ENCODE measurements at regions not wholly inside any gene's neighbourhood (a gene's known extent, or its start where the extent isn't known, plus 50 kb on each side); places are given as distances from the start of the nearest gene placed in this dataset.

DNA sequence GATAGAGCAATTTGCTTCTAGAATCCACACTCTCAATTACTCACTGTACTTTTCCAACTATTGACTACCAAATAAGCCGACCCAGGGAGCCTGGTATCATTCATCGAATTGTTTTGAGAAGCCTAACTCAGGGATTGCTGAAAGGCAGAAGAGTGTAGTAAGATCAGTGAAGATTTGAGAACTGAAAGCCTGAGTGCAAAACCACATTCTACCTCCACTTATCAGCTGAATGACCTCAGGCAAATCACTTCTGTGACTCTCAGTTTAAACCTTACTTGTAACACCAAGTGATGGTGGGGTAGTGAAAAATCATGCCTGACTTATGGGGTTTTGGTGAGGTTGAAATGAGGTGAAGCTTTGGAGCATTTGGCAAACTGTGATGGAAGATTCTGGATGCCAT lies 126.1 kb upstream of the MAX start:
- peaks cover 6% of the 10 kb centered on the region for H3K27me3 Mint-ChIP-seq (ENCODE audit: insufficient read depth, low read depth, poor library complexity)
- Histone ChIP-seq H3F3A (replicated peaks; ENCODE audit: low read depth) (no peaks in the 10 kb centered on the region), H3K79me2 (replicated peaks; ENCODE audit: insufficient read depth) (no peaks in the 10 kb centered on the region), H3K27ac (ENCODE audit: low read depth) (no peak overlapping the region), H3K4me1 (ENCODE audit: insufficient read depth) (peaks cover 17% of the 10 kb centered on the region), H3K9me2 (ENCODE audit: insufficient read depth) (no peaks in the 10 kb centered on the region), H3K4me3 (no peak overlapping the region), H3K27me3 (ENCODE audit: insufficient read depth) (no peaks in the 10 kb centered on the region), H2AFZ (peak overlapping the region; percentile 43; the same call in 1 of the 2 replicates), H3K4me2 (no peak overlapping the region), H4K20me1 (replicated peaks; ENCODE audit: insufficient read depth) (no peaks in the 10 kb centered on the region), H3K36me3 (ENCODE audit: insufficient read depth) (no peaks in the 10 kb centered on the region)
- no peaks in the 10 kb centered on the region for H3K9me3 Mint-ChIP-seq
- TF ChIP-seq NANOG (IDR thresholded peaks at IDR 0.05; ENCODE audit: borderline replicate concordance) (no peak), ETS1 (IDR thresholded peaks at IDR 0.05) (no peak), REST (IDR thresholded peaks at IDR 0.05; ENCODE audit: unreplicated experiment) (no peak), STAT1 (IDR thresholded peaks at IDR 0.05; ENCODE audit: unreplicated experiment) (no peak), JUNB (IDR thresholded peaks at IDR 0.05; ENCODE audit: unreplicated experiment) (no peak), ZNF462 (CRISPR knock-in tag; IDR thresholded peaks at IDR 0.05) (no peak), ZNF114 (CRISPR knock-in tag; IDR thresholded peaks at IDR 0.05) (no peak), EZH2phosphoT487 (IDR thresholded peaks at IDR 0.05; ENCODE audit: unreplicated experiment) (no peak), ZNF331 (CRISPR knock-in tag; IDR thresholded peaks at IDR 0.05; ENCODE audit: low read depth) (no peak), POLR2AphosphoS5 (IDR thresholded peaks at IDR 0.05; ENCODE audit: low read depth) (no peak)
- TF ChIP-seq, protein P1, sequence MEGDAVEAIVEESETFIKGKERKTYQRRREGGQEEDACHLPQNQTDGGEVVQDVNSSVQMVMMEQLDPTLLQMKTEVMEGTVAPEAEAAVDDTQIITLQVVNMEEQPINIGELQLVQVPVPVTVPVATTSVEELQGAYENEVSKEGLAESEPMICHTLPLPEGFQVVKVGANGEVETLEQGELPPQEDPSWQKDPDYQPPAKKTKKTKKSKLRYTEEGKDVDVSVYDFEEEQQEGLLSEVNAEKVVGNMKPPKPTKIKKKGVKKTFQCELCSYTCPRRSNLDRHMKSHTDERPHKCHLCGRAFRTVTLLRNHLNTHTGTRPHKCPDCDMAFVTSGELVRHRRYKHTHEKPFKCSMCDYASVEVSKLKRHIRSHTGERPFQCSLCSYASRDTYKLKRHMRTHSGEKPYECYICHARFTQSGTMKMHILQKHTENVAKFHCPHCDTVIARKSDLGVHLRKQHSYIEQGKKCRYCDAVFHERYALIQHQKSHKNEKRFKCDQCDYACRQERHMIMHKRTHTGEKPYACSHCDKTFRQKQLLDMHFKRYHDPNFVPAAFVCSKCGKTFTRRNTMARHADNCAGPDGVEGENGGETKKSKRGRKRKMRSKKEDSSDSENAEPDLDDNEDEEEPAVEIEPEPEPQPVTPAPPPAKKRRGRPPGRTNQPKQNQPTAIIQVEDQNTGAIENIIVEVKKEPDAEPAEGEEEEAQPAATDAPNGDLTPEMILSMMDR (conservative IDR thresholded peaks at IDR 0.05; ENCODE audit: low read depth in 2 of 2) = no peak
- H3K4me1 Mint-ChIP-seq = peaks cover 49% of the 10 kb centered on the region
- no peaks in the 10 kb centered on the region for H3K36me3 Mint-ChIP-seq (ENCODE audit: low read depth)
- no peak overlapping the region for H3K27ac Mint-ChIP-seq
- DNase-seq (ENCODE audit: low spot score) = no peak
- no peak overlapping the region for H3K4me3 Mint-ChIP-seq
- ATAC-seq = no peak

Data from GM23338 (cell line).